Stimulated activated CD8-positive, alpha-beta memory T cell treated with anti-CD3 and anti-CD28 coated beads, Interleukin-4, amount 100 ng/mL, for 4 hours (primary cell): ENCODE measurements at regions not wholly inside any gene's neighbourhood (a gene's known extent, or its start where the extent isn't known, plus 50 kb on each side); places are given as distances from the start of the nearest gene placed in this dataset.
A peak's percentile ranks its signal among the peaks of the same experiment; 100 is the strongest.
"Not testable (repeated sequence)": the region's sequence is repeated elsewhere in the genome, so short reads cannot be mapped to it uniquely, and the experiment has no call there.

Experiments
- DNase-seq, 2 donors: peaks; one replicate each; pipeline ENCODE4 v3.0.0-alpha.2; 2020; ENCODE audit warnings: low read depth in 2 of 2, low spot score in 1 of 2

DNA sequence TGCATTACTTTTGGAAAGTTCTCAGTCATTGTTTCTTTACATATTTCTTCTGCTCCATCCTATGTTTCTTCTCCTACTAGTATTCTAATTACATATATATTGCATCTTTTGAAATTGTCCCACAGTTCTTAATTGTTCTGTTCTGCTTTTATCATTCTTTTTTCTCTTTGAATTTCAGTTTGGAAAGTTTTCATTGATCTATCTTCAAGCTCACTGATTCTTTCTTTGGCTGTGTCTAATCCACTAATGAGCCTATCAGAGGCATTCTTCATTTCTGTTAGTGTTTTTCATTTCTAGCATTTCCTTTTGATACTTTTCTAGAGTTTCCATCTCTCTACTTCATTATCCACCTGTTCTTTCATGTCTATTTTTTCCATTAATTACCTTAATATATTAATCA lies 159.0 kb upstream of the KCNJ15 start:
- no peak for DNase-seq

DNA sequence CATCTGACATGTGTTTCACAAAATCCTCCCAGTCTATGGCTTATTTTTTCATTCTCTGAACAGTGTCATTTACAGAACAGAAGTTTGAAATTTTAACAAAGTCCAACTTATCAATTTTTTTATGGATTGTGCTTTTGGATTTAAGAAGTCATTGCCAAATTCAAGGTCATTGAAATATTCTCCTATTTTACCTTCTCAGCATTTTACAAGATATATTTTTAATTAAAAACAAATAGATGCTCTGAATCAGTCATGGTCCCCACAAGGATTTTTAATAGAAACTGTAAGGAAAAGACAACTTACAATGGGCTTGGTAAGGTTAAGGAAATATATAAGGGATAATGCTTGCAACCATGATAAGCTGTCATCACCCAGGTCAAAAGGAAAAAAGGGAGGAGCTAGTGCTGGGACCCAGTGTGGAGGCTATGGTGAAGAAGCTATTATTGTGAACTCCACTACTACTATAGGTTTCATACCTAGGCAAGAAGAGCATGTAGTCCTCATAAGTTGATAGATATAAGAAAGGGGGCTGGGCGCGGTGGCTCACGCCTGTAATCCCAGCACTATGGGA lies 144.5 kb upstream of the KCNJ15 start:
- no peak for DNase-seq

DNA sequence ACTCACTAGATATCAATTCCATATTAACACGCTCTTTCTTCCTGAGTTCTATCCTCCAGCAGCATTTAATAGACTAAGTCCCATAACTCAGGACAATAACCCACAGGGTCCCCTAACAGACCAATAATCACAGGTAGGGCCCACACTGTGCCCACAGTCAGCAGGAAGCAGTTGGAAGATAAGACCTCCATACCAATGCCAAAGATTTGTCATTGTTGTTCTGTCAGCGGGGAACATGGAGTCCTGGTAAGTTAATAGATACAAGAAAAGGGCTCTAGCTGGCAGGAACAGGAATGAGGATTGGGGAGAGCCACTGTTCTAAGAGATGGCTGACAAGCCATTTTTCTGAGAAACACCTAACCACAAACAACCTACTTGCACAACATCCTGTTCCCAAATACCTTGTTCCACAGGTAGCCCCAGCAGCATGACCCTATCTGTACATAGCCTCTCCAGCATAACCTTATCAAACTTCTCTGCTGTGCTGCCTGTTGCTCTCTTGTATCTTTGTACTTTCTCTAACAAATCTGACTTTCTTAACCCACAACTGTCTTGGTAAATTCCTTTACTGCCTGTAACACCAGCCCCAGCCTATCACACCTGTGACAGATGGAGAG lies 142.0 kb upstream of the KCNJ15 start:
- no peak for DNase-seq

DNA sequence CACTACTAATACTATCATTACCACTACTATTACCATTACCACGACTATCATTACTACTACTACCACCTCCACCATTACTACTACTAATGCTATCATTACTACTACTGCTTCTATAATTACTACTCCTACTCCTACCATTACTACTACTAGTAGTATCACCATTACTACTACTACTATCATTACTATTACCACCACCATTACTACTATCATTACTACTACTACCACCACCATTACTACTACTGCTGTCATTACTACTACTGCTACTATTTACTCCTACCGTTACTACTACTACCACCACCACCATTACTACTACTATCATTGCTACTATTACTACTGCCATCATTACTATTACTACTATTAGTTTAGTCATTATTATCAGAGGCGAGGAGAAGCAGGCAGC lies 140.9 kb upstream of the KCNJ15 start:
- DNase-seq = no peak

DNA sequence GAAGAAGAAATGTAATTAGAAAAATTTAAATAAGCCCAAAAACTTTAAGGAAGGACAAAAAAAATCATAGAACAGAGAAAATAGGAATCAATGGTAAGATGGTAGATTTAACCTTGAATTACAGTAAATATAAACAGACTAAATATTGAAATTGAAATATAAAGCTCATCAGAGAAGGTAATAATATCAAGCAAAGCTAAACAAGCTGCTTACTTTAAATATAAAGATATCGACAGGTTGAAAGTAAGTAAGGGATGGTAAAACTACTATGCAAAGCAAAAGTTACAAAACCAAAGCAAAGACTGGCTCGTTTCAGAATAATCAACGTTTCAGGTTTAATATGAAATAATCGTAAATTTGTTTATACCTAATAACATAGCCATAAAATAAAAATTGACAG lies 137.0 kb upstream of the KCNJ15 start:
- DNase-seq = no peak

DNA sequence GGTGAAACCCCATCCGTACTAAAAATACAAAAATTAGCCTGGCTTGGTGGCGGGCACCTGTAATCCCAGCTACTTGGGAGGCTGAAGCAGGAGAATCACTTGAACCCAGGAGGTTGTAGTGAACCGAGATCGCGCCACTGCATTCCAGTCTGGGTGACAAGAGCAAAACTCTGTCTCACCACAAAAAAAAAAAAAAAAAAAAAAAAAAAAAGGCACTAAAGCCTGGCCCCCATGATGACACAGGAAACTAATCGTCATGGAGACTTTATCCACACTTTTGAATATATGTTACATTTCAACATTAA lies 136.2 kb upstream of the KCNJ15 start:
- DNase-seq = not testable (repeated sequence)

DNA sequence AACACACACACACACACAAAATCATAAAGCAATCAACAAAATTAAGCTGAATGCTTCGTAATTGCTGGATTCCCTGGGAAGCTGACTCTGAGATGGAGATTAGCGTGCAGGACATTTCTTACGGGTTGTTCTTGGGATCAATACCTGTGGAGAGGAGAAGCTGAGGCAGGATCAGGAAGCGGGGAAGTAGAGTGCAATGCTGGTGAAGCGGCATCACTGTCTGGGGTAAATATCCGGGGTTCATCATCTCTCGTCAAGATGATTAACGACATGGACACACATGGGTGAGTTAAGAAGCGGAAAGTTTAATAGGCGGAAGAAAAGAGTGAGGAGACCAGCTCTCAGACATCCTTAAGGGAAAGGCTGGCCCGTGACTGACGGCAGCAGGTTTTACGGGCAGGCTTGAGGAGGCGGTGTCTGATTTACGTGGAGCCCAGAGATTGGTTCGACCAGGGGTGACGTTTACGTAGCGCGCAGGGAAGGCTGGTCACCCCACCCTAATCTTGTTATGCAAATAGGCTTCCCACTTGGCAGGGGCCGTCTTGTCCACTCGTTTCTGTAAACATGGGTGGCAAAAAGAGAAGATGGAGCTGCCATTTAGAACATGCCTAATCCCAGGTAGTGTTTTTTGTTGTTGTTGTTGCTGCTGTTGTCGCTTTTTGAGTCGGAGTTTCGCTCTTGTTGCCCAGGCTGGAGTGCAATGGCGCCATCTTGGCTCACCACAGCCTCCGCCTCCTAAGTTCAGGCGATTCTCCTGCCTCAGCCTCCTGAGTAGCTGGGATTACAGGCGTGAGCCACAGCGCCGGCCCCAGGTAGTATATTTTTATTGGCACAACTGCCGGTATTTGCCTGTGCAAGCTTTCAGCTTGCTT lies 135.6 kb upstream of the KCNJ15 start:
- DNase-seq = no peak

DNA sequence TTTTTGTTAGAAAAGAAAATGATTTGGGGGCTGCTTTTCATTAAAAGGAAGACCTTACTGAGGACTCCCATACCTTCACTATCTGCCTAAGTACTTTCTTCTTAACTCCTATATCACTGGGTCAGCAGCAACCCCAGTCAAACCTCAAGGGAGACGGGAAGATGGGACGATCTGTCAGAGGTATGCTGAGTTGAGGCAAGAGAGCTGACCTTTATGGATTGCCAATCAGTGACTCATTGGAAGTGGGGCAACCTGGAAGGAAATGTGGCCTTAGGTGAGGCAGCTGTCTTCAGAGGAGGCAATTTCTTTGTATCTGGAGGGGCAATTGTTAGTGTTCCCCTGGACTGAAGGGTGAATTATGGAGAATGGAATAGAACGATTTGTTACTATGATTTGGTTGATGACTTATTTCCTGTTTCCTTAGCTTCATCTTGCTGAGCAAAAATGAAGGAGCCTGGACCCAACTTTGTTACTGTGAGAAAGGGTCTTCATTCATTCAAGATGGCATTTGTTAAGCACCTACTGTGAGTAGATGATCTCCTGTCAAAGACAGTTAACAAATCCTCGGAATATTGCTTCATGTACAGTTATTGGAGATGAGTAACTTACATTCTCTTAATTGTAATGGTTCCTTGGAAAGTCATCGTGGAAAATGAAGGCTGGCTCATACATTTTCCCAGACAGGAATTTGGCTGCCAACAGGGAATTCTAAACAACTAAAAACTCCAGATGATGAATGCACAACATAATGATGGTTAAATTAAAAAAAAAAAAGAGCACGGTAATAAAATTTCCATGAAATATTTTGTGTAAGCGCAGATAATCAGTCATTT lies 134.7 kb upstream of the KCNJ15 start:
- DNase-seq = no peak

DNA sequence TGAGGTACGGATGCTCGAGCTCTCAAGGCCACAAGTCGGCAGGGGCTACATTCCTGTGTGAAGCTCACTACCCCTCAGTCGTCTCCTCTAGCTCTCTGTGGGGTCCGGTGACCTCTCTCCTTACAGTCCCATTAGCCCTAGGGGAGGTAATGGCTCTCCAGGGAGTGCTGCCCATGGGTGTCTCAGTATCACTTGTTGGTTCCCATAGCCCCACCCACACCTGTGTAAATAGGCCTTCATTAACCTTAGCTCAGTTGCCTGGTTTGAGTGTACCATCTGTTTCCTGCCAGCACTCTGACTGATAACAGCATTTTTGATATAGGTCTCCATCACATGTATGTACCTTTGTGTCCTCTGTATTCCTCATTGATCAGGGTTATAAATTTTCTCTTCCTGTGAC lies 133.2 kb upstream of the KCNJ15 start:
- DNase-seq = no peak

DNA sequence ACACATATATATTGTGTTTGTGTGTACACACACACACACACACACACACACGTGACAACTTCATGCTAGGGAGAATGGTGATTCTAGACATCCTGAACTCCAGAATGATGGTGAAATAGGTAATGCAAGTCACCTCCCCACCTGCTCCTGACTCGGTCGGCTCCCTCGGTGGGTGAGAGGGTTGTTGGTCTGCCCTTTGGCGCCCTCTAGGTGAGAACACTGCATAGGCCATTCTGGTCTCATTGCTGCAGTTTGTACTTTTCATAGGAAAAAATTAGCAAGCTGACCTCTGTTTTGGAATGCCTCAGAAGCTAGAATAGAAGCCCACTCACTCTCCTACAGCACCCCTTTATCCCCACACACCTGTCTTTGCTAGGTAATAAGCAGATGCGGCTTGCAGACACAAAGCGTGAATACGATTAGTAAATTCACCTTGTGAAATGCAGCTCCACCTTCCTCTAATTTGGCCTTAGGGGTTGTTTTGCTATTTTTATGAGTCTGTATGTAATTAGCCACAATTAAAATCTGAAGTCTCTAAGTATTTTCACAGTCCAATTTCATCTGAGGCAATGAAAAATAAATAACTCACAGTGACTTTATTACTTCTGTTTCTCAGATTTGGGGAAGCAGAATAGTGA lies 130.0 kb upstream of the KCNJ15 start:
- peak in 1 of 2 donors; percentile 3 for DNase-seq

DNA sequence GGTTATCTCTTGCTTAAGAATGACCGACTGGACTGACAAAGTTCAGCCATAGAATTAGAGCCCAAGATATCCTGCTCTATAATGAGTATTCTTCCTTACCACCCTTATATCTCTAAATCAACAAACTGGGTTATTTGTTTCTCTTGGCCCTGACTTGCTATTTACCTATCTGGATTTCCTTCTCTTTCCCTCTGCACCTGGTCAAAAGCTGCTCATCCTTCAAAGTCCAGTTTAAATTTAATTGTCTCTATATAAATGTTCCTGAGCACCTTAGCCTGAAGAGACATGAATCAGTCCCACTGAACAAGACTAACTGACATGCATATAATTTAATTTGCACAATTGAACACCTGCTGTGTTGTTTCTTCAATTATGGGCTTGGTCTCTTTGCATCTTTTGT lies 127.1 kb upstream of the KCNJ15 start:
- no peak for DNase-seq

DNA sequence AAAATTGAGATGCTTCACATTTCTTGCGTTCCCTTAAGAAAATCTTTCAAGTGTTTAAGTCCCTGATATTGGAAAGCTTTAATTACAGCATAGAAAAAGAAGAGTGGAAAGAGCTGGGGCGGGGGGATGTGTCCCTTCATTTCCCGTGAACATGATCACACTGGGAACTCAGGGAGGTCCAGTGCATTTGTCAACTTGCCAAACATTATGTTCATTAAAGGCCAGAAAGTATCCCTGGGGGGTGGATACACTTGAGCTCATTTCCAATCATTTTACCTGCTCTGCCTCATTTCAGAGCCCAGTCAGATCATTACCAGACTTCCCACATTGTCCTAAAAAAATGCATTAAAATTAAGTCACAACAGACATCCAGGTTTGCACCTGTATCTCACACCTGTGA lies 123.6 kb upstream of the KCNJ15 start:
- no peak for DNase-seq

DNA sequence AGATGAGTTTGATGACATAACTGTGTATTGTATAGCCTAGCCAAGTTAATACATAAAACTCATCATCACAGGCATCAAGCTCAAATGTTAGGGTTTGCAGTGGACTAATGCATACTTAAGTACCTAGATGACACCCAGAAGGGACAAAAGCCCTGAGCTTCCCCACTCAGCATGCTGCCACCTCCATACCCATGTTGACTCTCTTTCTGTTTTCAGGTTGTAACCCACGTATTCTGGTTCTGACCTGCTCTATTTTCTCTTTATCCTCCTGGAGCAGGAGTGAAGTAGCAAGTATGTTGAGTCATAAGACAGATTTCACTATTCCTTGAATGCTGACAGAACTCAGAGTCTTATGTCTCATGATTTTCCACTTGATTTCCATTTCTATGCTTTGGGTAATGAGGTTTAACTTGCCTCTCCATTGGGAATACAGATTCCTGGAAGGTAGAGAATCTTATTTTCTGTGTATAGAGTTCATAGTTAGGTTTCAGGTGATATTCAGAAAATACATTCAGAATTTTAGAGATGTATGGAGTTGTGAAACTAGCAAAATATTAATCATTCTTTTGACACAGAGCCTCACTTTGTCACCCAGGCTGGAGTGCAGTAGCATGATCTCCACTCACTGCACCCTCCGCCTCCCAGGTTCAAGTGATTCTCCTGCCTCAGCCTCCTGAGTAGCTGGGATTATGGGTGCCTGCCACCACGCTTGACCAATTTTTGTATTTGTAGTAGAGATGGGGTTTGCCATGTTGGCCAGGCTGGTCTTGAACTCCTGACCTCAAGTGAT lies 122.5 kb upstream of the KCNJ15 start:
- no peak for DNase-seq

DNA sequence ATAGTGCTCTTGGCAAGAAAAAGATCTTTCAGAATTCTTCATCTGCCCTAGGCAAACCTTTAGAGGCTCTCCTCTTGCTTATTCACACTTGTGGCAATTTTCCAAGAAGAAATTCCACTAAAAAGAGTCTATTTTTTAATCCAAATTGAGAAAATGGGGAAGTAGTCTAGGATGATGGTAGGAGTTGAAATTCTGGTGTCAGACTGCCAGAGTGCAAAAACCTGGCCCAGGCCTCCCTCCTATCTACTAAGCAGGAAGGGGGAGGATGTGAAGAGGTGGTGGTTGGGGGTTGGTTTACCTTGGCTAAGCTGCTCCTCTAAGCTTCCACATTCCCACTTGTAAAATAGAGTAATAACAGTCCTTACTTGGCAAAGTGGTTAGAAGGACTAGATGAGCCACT lies 120.6 kb upstream of the KCNJ15 start:
- DNase-seq = no peak

DNA sequence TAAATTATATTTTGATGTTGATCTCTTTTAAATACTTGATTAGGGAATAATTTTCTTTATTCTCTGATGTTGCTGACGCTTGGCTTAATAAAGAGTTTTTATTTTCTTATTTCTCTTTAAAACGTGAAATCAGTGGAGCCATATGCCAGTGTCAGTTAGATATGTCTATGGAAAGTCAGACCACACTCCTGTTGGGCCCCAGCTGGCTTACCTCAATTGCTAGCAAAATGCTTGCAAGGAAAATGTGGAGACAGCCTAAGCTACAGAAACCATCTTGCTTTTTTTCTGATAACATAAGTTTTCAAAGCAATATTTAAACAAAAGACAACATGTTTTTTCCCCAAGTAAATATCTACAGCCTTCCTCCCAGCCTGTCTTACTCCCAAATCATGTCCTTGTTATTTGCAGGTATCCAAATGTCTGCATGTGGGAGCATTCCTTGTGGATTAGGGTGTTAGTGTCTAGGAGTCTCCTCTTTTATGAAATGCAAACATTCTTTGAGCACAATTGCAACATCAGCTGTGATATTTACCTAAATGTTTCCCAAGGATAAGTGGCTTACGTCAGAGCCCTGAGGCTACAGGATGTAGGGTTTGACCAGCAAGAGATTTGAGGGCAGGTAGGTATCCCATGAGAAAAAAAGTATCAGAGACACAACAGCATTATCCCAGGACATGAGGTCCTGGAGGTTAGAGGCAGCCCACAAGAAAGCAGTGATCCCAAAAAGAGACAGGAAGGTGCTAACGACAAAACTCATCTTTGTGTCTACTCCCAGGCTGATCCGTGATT lies 117.2 kb upstream of the KCNJ15 start:
- no peak for DNase-seq

DNA sequence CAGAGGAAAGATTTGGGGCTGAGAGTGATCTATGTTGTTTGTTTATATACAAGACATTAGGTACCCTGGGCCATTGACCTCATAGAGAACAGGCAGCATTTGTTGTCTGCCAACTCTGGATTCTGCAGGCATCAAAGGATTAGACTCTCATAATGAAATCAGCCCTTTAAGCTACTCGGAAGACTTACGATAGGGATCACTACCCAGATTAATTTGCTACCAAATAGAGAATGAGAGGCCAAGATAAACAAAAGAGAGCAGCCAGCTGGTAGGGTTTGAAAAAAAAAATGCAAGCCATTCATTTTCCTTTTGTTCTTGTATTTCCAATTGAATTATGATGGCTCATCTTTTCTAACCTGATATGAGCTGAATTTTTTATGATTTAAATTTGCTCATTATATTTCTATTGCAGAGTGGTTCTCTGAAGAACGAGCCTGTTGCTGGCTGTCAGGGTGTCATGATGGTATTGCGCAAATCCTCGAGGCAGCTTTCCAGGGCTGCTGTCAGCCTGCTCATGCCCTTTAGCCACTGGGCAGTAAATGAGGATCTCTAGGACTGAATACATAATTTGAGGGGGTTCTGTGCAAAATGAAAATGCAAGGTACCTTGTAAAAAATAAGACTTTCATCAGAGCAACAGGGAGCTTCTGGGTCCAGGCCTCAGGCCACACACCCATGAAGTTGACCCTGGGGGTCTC lies 116.4 kb upstream of the KCNJ15 start:
- no peak for DNase-seq

DNA sequence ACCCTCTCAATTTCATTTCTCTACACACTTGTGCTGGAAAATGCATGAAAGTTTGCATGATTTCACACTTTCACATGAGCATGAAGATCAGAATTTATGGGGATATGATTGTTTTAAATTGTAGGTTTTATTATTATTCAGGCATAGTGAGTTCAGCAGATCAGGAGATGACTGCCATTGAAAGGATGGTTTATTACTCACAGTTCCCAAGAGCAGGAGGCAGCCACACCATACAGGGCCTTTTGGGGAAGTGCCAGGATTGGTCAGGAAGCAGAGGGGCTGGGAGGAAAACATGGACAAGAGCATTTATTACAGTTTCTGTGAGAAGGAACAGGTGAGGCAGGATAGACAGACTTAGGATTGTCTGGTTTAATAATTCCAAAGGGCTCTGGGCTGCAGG lies 114.6 kb upstream of the KCNJ15 start:
- DNase-seq = no peak

DNA sequence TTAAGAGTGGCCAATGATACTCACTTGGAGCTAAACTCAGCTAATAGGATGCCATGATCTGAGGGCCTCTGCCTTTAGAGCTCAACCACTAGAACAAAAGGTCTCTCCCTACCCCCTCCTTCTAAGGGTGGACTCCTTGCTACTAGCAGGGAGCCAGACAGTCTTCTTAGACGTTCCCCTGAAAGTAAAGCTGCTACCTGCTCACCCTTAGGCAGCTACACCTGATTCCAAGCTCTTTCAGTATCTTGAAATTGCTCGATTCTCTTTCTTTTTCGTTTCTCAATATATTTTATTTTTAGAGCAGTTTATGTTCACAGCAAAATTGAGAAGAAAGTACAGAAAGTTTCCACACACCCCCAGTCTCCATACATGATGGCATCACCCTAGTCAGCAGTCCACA lies 112.6 kb upstream of the KCNJ15 start:
- no peak for DNase-seq

DNA sequence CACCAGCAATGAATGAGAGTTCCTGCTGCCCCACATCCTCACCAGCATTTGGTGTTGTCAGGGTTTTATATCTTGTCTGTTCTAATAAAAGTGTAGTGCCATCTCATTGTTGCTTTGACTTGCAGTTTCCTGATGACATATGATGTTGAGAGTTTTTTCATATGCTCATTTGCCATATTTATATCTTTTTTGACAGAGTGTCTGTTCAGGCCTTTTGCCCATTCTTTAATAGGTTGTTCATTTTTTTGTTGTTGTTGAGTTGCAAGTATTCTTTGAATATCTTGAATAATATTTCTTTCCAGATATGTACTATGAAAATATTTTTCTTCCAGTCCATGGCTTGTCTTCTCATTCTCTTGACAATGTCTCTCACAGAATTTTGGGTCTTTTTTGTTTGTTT lies 111.7 kb upstream of the KCNJ15 start:
- no peak for DNase-seq
